Uterus (tissue), 2 donors: ENCODE measurements at regions not wholly inside any gene's neighbourhood (a gene's known extent, or its start where the extent isn't known, plus 50 kb on each side); places are given as distances from the start of the nearest gene placed in this dataset.

ENCODE experiments used
- POLR2A ChIP-seq, 2 donors: fragments of 450-650 bp; IDR thresholded peaks; one replicate each; pipeline ENCODE4 v1.6.1; 2016; ENCODE audit warnings: antibody characterized with exemption in 2 of 2, mild to moderate bottlenecking in 1 of 2, moderate library complexity in 1 of 2
- TF ChIP-seq, protein P1 (sequence below), 4 experiments: fragments of 200-600 bp in 2 of 4; fragments of 450-650 bp in 2 of 4; sonication (generic) in 2 of 4; IDR thresholded peaks; one replicate each; pipeline ENCODE4 v1.5.1; 2016 to 2019; ENCODE audit warnings: antibody characterized with exemption in 4 of 4, mild to moderate bottlenecking in 2 of 4, moderate library complexity in 1 of 4

DNA sequence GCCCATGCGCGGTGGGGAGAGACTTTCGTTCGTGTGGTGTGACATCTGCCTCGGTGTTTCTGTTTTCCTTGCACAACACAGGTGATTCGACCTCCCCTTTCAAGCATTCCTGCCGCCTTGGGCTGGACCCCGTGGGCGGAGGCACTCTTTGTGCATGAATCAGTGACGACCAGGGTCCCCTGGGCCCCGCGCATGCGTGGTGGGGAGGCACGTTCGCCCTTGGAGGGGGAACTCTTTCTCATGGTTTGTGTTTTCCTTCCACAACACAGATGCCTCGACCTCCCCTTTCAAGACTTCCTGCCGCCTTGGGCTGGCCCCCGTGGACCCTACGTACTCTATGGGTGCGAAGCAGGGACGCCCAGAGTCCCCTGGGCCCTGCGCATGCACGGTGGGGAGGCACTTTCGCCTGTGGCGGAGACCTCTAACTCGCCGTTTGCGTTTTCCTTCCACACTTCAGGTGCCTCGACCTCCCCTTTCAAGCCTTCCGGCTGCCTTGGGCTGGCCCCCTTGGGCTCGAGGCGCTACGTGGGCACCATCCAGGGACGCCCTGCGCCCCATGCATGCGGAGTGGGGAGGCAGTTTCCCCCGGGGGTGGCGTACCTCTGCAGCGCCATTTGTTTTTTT lies 340.9 kb downstream of the ALG10 start:
- TF ChIP-seq, protein P1, sequence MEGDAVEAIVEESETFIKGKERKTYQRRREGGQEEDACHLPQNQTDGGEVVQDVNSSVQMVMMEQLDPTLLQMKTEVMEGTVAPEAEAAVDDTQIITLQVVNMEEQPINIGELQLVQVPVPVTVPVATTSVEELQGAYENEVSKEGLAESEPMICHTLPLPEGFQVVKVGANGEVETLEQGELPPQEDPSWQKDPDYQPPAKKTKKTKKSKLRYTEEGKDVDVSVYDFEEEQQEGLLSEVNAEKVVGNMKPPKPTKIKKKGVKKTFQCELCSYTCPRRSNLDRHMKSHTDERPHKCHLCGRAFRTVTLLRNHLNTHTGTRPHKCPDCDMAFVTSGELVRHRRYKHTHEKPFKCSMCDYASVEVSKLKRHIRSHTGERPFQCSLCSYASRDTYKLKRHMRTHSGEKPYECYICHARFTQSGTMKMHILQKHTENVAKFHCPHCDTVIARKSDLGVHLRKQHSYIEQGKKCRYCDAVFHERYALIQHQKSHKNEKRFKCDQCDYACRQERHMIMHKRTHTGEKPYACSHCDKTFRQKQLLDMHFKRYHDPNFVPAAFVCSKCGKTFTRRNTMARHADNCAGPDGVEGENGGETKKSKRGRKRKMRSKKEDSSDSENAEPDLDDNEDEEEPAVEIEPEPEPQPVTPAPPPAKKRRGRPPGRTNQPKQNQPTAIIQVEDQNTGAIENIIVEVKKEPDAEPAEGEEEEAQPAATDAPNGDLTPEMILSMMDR (IDR thresholded peaks at IDR 0.05) = no peak
- TF ChIP-seq POLR2A (IDR thresholded peaks at IDR 0.05) = no peak
